Activated naive CD8-positive, alpha-beta T cell treated with anti-CD3 and anti-CD28 coated beads for 36 hours (primary cell): ENCODE measurements at regions not wholly inside any gene's neighbourhood (a gene's known extent, or its start where the extent isn't known, plus 50 kb on each side); places are given as distances from the start of the nearest gene placed in this dataset.

Experiments
- DNase-seq: peaks from one replicate; pipeline ENCODE4 v3.0.0; 2021
- H3K27ac Mint-ChIP-seq: one replicate; pipeline ENCODE4 v1.8.0; 2022; ENCODE audit warnings: mild to moderate bottlenecking, moderate library complexity, mixed read lengths
- H3K27me3 Mint-ChIP-seq: one replicate; pipeline ENCODE4 v1.8.0; 2022; ENCODE audit warnings: mild to moderate bottlenecking, mixed read lengths
- H3K36me3 Mint-ChIP-seq: one replicate; pipeline ENCODE4 v1.8.0; 2021; ENCODE audit warnings: mild to moderate bottlenecking, mixed read lengths
- H3K4me1 Mint-ChIP-seq: one replicate; pipeline ENCODE4 v1.8.0; 2021; ENCODE audit warnings: mixed read lengths
- H3K4me3 Mint-ChIP-seq: one replicate; pipeline ENCODE4 v1.8.0; 2022; ENCODE audit warnings: mild to moderate bottlenecking, moderate library complexity, mixed read lengths
- H3K9me3 Mint-ChIP-seq: one replicate; pipeline ENCODE4 v1.8.0; 2022; ENCODE audit warnings: mixed read lengths

DNA sequence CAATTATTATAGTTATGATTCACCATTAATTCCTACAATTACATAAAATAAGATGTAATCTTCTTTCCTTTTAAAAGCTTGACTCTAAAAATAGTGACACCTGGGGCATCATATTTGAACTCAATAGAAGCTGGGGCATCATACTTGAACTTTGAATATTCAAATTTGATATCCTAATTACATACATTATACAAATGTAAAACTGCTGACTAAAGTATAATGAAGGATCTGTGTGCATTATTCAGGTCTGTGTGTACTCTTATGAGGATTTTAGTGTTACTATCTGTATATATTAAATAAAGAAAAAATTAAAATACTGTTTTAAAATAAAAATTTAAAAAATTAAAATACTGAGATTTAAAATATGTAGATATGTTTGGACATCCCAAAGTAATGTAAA, 696.9 kb upstream of the FBXO33 start:
- Mint-ChIP-seq H3K27me3 (no peaks in the 10 kb centered on the region), H3K4me3 (no peak overlapping the region)

DNA sequence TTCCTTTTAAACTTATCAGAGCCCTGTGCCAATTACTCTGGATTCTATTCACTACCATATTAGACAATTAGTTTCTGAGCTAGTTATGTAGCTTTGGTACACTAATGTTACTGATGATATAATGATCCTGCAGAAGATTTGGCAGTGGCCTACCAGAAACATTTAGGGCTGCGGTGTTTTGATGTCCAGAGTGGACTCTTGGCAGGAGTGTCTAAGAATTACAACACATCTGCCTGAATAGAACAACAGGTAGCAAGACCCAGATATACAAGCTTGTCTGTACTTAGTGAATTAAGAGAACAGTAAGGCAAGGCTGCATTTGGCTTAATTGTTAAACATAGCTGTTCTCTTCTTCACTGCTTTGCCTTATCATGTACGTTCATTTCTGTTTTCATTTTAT, 691.6 kb upstream of the FBXO33 start:
- peaks cover 3% of the 10 kb centered on the region for H3K9me3 Mint-ChIP-seq

More for the DNA sequence above, 696.9 kb upstream of the FBXO33 start:
- H3K9me3 Mint-ChIP-seq = peaks cover 9% of the 10 kb centered on the region
- DNase-seq = no peak
- no peaks in the 10 kb centered on the region for H3K36me3 Mint-ChIP-seq
- H3K27ac Mint-ChIP-seq = no peak overlapping the region
- H3K4me1 Mint-ChIP-seq = no peaks in the 10 kb centered on the region

DNA sequence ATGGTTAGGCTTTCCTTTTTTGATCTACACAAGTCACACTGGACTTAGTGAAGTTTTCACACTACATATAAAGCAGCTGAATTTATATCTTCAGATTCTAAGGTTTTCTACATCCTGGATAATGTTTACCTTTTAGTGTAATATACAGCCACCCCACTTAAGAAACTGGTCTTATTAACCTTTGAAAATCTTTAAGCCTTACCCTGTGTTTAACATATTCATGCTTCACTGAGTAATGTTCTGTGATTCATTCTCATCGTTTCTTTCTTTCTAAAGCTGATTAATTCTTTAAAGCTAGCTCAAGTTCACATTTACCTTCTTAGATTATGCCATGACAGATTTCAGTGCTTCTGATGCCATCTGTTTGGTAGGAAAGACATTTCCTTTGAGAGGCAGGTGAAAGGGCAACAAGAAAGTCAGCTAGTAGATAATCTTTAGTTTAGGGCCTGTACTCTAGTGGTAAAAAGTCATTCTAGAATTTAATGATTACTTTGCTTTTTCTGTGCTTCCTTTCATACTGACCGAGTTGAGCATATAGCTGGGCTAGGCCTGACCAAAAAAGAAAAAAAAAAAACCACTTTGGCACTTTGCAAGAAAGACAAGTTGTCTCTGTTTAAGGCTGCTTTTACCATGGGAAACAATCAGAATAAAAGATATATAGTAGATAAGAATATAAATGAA, 690.9 kb upstream of the FBXO33 start:
- H3K4me1 Mint-ChIP-seq = no peaks in the 10 kb centered on the region
- H3K27me3 Mint-ChIP-seq = no peaks in the 10 kb centered on the region
- no peak for DNase-seq
- H3K9me3 Mint-ChIP-seq = peaks cover 3% of the 10 kb centered on the region
- H3K4me3 Mint-ChIP-seq = no peak overlapping the region
- no peaks in the 10 kb centered on the region for H3K36me3 Mint-ChIP-seq
- no peak overlapping the region for H3K27ac Mint-ChIP-seq

More for the DNA sequence above, 691.6 kb upstream of the FBXO33 start:
- no peaks in the 10 kb centered on the region for H3K36me3 Mint-ChIP-seq
- DNase-seq = no peak
- H3K4me1 Mint-ChIP-seq = no peaks in the 10 kb centered on the region
- H3K4me3 Mint-ChIP-seq = no peak overlapping the region
- H3K27me3 Mint-ChIP-seq = no peaks in the 10 kb centered on the region
- no peak overlapping the region for H3K27ac Mint-ChIP-seq

DNA sequence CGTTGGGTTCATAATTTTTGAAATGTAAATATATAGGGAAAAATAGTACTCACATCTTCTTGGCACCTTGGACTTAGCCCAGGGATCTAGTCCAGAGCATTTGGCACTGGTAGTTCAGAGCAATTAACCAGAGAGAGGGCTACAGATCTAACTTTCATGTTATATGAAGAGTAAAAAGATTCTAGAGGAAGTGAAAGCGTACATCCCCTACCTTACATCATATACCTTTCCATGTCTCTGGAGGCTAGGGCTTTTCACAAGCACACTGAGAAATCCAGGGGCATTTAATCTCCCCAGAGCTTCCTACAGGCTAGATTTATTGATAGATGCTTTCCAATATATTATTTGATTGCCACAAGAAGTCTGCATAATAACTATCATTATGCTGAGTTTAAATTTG, 687.5 kb upstream of the FBXO33 start:
- H3K4me1 Mint-ChIP-seq = no peaks in the 10 kb centered on the region
- no peaks in the 10 kb centered on the region for H3K27me3 Mint-ChIP-seq
- no peak for DNase-seq
- H3K4me3 Mint-ChIP-seq = no peak overlapping the region
- no peak overlapping the region for H3K27ac Mint-ChIP-seq
- H3K36me3 Mint-ChIP-seq = no peaks in the 10 kb centered on the region
- no peaks in the 10 kb centered on the region for H3K9me3 Mint-ChIP-seq

DNA sequence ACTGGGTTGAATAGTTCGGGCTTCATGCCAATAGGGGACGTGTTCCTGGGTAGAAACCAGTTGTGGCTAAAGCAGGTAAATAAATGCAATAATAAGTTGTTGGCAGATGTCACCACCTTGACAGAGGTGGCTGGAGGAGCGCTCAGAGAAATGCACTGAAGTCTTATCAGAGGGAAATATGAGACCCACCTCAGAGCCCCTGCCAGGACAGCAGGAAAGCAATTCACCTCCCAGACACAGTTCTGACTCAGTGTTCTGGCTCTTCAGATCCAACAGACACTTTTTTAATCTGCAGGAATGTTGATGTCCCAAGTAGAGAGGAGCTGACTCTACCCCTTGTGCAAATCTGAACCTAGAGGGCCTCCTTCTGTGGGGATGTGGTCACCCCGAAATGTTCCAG, 687.1 kb upstream of the FBXO33 start:
- no peak overlapping the region for H3K4me3 Mint-ChIP-seq

DNA sequence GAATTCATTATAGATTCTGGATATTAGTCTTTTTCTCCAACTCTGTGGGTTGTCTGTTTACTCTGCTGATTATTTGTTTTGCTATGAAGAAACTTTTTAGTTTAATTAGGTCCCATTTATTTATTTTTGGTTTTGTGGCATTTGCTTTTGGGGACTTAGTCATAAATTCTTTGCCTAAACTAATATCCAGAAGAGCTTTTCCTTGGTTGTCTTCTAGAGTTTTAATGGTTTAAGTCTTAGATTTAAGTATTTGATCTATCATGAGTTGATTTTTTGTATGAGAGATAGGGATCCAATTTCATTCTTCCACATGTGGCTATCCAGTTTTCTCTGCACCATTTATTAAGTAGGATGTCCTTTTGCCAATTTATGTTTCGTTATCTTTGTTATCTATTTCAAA, 683.4 kb upstream of the FBXO33 start:
- Mint-ChIP-seq H3K4me1 (no peaks in the 10 kb centered on the region), H3K27ac (no peak overlapping the region), H3K27me3 (no peaks in the 10 kb centered on the region), H3K9me3 (peaks cover 2% of the 10 kb centered on the region), H3K36me3 (no peaks in the 10 kb centered on the region), H3K4me3 (no peak overlapping the region)
- DNase-seq = no peak

More for the DNA sequence above, 687.1 kb upstream of the FBXO33 start:
- Mint-ChIP-seq H3K27me3 (no peaks in the 10 kb centered on the region), H3K4me1 (no peaks in the 10 kb centered on the region), H3K27ac (no peak overlapping the region), H3K9me3 (no peaks in the 10 kb centered on the region), H3K36me3 (no peaks in the 10 kb centered on the region)
- DNase-seq = no peak

DNA sequence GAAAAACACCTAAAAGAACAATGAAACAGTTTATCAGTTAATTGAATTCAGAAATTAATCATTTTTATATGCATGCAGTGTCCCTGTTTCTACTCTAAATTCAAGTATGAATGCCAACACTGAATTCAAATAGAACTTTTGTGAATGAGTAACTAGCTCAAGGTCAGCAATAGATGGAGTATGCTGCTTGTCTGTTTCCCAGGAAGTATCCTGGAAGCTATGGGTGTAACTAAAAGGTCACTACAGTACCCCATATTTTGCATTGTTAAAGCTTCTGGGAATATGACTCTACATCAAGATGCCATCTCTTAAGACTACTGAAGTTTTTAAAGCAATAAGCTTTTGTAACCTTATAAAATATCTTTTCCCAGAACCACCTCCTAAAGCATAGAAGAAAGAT, 681.4 kb upstream of the FBXO33 start:
- Mint-ChIP-seq H3K4me1 (no peaks in the 10 kb centered on the region), H3K27me3 (no peaks in the 10 kb centered on the region), H3K27ac (no peak overlapping the region), H3K4me3 (no peak overlapping the region), H3K9me3 (peaks cover 7% of the 10 kb centered on the region), H3K36me3 (no peaks in the 10 kb centered on the region)
- no peak for DNase-seq

DNA sequence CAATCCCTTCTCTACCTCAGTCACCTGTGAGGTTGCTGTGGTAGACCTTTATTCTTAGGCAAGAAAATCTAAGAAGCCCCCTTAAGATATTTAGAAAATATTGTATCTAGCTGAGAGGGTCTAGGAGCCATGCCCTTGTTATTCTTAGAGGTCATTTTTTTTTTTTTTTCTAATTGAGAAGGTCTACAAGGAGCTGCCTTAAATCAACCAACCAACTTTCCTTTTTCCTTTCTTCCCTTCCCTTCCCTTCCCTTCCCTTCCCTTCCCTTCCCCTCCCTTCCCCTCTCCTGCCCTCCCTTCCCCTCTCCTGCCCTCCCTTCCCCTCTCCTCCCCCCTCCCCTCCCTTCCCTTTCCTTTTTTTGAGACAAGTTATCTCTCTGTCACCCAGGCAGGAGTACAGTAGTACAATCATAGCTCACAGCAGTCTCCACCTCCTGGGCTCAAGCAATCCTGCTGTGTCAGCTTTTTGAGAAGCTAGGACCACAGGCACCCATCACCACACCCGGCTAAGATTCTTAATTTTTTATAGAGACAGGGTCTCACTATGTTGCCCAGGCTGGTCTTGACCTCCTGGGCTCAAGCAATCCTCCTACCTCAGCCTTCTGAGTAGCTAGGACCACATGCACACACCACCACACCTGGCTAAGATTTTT, 668.4 kb upstream of the FBXO33 start:
- peaks cover 8% of the 10 kb centered on the region for H3K9me3 Mint-ChIP-seq
- no peaks in the 10 kb centered on the region for H3K36me3 Mint-ChIP-seq
- DNase-seq = no peak
- H3K4me1 Mint-ChIP-seq = no peaks in the 10 kb centered on the region
- H3K27me3 Mint-ChIP-seq = no peaks in the 10 kb centered on the region
- no peak overlapping the region for H3K27ac Mint-ChIP-seq
- H3K4me3 Mint-ChIP-seq = no peak overlapping the region

DNA sequence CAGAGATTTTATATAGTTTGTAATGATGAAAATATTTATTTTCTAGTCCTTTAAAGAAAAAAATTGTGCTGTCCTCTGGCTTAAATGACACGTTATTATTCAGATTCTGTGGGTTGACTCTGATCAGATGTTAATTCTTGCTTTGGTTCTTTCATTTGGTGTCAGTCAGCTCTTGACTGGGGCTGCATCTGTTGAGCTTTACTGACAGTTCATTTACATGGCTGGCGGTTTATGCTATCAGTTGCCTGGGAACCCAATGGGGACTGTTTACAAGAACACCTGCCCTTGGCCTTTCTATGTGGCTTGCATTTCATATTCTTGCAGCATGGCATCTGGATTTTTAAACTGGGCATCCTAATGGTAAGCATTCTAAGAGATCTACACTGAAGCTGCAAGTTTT, 667.1 kb upstream of the FBXO33 start:
- Mint-ChIP-seq H3K4me3 (no peak overlapping the region), H3K36me3 (no peaks in the 10 kb centered on the region), H3K4me1 (no peaks in the 10 kb centered on the region), H3K27ac (no peak overlapping the region), H3K9me3 (peaks cover 6% of the 10 kb centered on the region), H3K27me3 (no peaks in the 10 kb centered on the region)
- no peak for DNase-seq

DNA sequence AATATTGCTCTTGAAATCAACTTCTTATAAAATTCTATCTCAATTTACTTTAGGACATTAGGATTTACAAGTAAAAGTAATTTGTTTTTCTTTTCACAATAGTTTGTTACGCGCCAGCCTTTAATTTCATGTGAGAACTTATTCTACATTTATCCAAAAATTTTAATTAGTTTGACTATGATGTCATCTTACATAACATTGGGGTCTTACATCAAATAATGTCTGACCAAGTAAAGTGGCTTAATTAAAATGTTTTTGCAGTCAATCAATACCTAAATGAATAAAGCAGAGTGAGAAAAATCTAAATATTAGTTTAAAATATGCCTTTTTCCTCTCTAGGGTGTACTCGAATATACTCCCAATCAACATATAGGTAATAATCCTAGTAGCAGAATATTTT, 666.2 kb upstream of the FBXO33 start:
- H3K27ac Mint-ChIP-seq = no peak overlapping the region
- DNase-seq = no peak
- no peak overlapping the region for H3K4me3 Mint-ChIP-seq
- peaks cover 2% of the 10 kb centered on the region for H3K9me3 Mint-ChIP-seq
- no peaks in the 10 kb centered on the region for H3K4me1 Mint-ChIP-seq
- H3K36me3 Mint-ChIP-seq = no peaks in the 10 kb centered on the region
- no peaks in the 10 kb centered on the region for H3K27me3 Mint-ChIP-seq

DNA sequence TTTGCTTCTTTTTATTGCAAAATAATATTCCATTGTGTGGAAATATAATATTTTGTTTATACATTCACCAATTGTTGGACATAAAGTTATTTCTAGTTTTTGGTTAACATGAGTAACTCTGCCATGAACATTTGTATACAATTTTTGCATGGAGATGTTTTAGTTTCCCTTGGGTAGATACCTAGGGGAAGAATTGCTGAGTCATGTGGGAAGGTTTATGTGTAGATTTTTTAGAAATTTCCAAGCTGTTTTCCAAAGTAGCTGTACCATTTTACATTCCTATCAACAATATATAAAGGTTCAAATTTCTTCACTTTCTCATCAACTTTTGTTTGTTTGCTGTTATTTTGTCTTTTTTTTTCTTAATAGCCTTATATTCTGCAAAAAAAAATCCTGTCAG, 664.7 kb upstream of the FBXO33 start:
- Mint-ChIP-seq H3K4me3 (no peak overlapping the region), H3K4me1 (no peaks in the 10 kb centered on the region), H3K27me3 (no peaks in the 10 kb centered on the region), H3K36me3 (no peaks in the 10 kb centered on the region), H3K9me3 (no peaks in the 10 kb centered on the region), H3K27ac (no peak overlapping the region)
- DNase-seq = no peak

DNA sequence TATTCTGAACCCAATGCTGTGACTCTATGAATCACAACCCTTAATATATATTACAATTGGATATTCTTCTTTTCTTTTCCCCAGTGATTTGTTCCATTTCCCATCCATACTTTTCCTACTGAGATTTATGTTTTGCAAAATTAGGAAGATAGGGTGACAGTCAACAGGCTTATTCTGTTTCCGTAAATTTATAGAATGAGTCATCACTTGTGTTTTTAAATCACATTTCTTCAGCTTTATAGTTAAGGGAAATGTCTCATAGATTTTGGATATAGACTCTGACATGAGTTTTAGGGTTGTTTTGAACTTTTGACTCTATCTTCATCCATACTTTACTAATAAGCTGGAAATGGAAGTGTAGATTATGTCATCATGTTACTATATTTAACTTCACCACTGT, 661.6 kb upstream of the FBXO33 start:
- Mint-ChIP-seq H3K27ac (no peak overlapping the region), H3K4me3 (no peak overlapping the region), H3K9me3 (peaks cover 4% of the 10 kb centered on the region), H3K4me1 (no peaks in the 10 kb centered on the region), H3K36me3 (no peaks in the 10 kb centered on the region), H3K27me3 (no peaks in the 10 kb centered on the region)
- no peak for DNase-seq

DNA sequence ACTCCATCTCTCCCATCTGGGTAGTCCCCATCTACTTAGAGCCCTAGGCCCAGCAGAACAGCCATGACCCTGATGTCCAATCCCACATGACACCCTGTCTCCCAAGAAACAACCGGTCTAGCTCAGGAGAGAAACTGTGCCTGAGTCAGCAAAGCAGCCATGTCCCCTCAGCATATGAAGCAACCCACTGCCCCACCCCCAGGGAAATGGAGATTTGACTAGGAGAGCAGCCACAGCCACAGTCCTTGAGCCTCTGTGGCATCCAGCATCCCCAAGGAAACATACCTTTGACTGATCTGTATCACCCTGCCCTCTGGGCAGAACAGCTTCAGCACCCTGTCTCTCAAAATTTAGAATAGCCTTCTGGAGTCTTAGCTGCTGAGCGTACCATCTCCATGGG, 641.9 kb upstream of the FBXO33 start:
- H3K36me3 Mint-ChIP-seq = no peaks in the 10 kb centered on the region
- no peaks in the 10 kb centered on the region for H3K27me3 Mint-ChIP-seq
- peaks cover 4% of the 10 kb centered on the region for H3K9me3 Mint-ChIP-seq
- H3K4me1 Mint-ChIP-seq = no peaks in the 10 kb centered on the region
- DNase-seq = no peak
- no peak overlapping the region for H3K27ac Mint-ChIP-seq
- H3K4me3 Mint-ChIP-seq = no peak overlapping the region

DNA sequence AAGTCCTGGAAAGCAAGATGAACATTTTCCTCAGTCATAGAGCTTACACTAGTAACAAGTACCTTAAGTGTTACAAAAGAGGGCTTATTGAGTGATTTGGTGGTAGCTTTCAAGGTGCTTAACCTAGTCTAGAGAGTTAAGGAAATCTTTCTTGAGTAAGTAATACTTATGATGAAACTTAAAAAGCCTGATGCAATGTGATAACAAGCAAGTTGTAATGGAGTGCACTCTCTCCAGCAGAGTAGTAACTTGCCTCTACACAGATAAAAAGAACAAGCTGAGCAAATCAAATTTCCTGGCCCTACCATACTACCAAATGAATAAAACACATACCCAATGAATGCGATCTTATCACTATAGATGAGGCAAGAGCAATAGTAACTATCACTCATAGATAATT, 639.9 kb upstream of the FBXO33 start:
- H3K4me1 Mint-ChIP-seq = no peaks in the 10 kb centered on the region
- no peaks in the 10 kb centered on the region for H3K27me3 Mint-ChIP-seq
- H3K27ac Mint-ChIP-seq = no peak overlapping the region
- no peak for DNase-seq
- peaks cover 4% of the 10 kb centered on the region for H3K9me3 Mint-ChIP-seq
- H3K4me3 Mint-ChIP-seq = no peak overlapping the region
- H3K36me3 Mint-ChIP-seq = no peaks in the 10 kb centered on the region

DNA sequence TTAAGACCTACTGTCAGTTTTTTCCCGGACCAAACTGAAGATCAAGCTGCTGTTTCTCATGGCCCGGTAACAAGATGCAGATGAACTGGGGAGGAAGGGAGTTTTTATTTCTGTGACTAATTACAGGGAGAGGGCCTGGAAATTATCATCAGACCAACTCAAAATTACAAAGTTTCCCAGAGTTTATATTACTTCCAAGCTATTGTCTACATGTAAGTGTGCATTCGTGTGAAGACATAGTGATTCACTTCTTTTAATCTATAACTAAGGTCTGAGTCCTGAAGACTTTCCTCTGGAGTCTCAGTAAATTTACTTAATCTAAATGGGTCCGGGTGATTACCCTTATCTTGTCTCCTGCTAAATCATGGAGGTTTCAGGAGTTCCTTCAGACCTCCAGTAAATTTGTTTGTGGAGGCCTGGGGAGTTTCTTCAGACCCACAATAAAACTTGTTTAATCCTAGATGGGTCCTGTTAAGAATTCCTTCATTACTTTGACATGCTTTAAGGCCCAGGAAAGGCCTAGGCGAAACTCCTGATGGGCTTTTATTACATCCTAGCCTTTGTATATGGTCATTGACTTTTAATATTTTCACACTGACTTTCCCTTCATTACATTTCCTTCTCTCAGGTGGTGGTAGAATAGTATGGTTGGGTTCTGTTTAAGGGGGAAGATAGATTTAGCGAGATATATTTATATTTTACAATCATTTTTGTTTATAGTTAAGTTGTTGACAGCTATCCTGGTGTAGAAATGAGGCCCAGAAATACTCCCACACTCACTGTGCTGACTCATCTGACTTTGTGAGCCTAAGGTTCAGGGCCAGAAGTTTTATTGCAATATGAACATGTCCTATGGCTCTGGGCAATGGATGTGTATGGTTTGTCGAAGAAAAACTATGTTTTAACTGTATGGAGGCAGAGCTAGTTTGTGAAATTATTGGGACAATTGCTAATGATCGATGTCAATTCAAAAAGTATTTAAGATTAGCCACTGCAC, 627.0 kb upstream of the FBXO33 start:
- no peaks in the 10 kb centered on the region for H3K4me1 Mint-ChIP-seq
- H3K27ac Mint-ChIP-seq = no peak overlapping the region
- no peaks in the 10 kb centered on the region for H3K27me3 Mint-ChIP-seq
- H3K36me3 Mint-ChIP-seq = no peaks in the 10 kb centered on the region
- no peak for DNase-seq
- H3K9me3 Mint-ChIP-seq = peaks cover under 1% of the 10 kb centered on the region
- no peak overlapping the region for H3K4me3 Mint-ChIP-seq
